Endothelial cell of umbilical vein (primary cell): ENCODE measurements at regions not wholly inside any gene's neighbourhood (a gene's known extent, or its start where the extent isn't known, plus 50 kb on each side); places are given as distances from the start of the nearest gene placed in this dataset.
A peak's percentile ranks its signal among the peaks of the same experiment; 100 is the strongest.

Experiments
- BruUV-seq: library from RNA; stranded (reverse); fragments of 400-500 nt; replicated peaks from 2 replicates; lab custom pipeline; 2021; lab: Mats Ljungman, UMichigan
- CTCF ChIA-PET: fragments of 300-600, 350-600 bp; sonication (Branson Sonifier 250); formaldehyde crosslinking; loops from one replicate; lab custom pipeline; 2021; ENCODE audit warnings: antibody characterized with exemption, inconsistent platforms; lab: Charles Lee
- POLR2A ChIA-PET: fragments of 300-600, 350-600 bp; sonication (Branson Sonifier 250); formaldehyde crosslinking; loops from one replicate; lab custom pipeline; 2021; ENCODE audit warnings: antibody characterized with exemption, inconsistent platforms; lab: Charles Lee
- DNase-seq: peaks from one replicate; pipeline ENCODE4 v3.0.0-alpha.2; 2011; ENCODE audit warnings: low read depth, low spot score
- FAIRE-seq: peaks from 2 replicates; lab custom pipeline; 2011; peaks lifted over from hg19 to GRCh38; lab: Jason Lieb, UNC
- H2AFZ ChIP-seq: 2 replicates; pipeline ENCODE4 v1.6.0; 2012; ENCODE audit warnings: low read depth, low read length, control low read depth, inconsistent platforms
- H3K27ac ChIP-seq: 2 replicates; pipeline ENCODE4 v1.5.1; 2011; ENCODE audit warnings: low read depth, mild to moderate bottlenecking, control low read depth, low read length, moderate library complexity; ENCODE audit not compliant: insufficient read depth
- H3K27me3 ChIP-seq, 2 experiments: 2 replicates each; pipeline versions ENCODE4 v1.6.0 to v1.6.1; 2011; ENCODE audit warnings: low read length in 2 of 2, mixed read lengths in 1 of 2; ENCODE audit not compliant: control insufficient read depth in 2 of 2, insufficient read depth in 2 of 2
- H3K36me3 ChIP-seq, 2 experiments: 2 replicates in 1 of 2; 3 replicates in 1 of 2; pipeline ENCODE4 v1.5.1; 2011; ENCODE audit warnings: low read length in 2 of 2, mild to moderate bottlenecking in 1 of 2, moderate library complexity in 1 of 2; ENCODE audit not compliant: control insufficient read depth in 2 of 2, insufficient read depth in 2 of 2; ENCODE audit errors: extremely low read depth in 1 of 2
- H3K4me1 ChIP-seq: 3 replicates; pipeline ENCODE4 v1.5.1; 2011; ENCODE audit warnings: mild to moderate bottlenecking, low read length; ENCODE audit not compliant: control insufficient read depth, insufficient read depth; ENCODE audit errors: extremely low read depth
- H3K4me2 ChIP-seq: 2 replicates; pipeline ENCODE4 v1.6.1; 2011; ENCODE audit warnings: low read length, control low read depth, mixed read lengths; ENCODE audit not compliant: insufficient read depth
- H3K4me3 ChIP-seq, 3 experiments: fragments of 200-600 bp in 1 of 3; sonication (generic), shearing (Covaris generic) in 1 of 3; replicated peaks in 1 of 3; 2 replicates each; pipeline ENCODE4 v1.5.1; 2011 to 2016; ENCODE audit warnings: control low read depth in 3 of 3, low read length in 3 of 3, mild to moderate bottlenecking in 2 of 3, inconsistent platforms in 1 of 3, low read depth in 1 of 3, moderate library complexity in 1 of 3; ENCODE audit not compliant: insufficient read depth in 1 of 3
- H3K79me2 ChIP-seq: 2 replicates; pipeline ENCODE4 v1.6.0; 2012; ENCODE audit warnings: low read length, inconsistent platforms; ENCODE audit not compliant: control insufficient read depth, insufficient read depth
- H3K9ac ChIP-seq: replicated peaks from 2 replicates; pipeline ENCODE3; 2011; ENCODE audit warnings: low read length, control low read depth; ENCODE audit not compliant: insufficient read depth; ENCODE audit errors: extremely low read depth
- H3K9me1 ChIP-seq: replicated peaks from 3 replicates; pipeline ENCODE4 v1.6.0; 2011; ENCODE audit warnings: mild to moderate bottlenecking, low read length; ENCODE audit not compliant: control insufficient read depth, insufficient read depth; ENCODE audit errors: extremely low read depth
- H3K9me3 ChIP-seq: replicated peaks from 2 replicates; pipeline ENCODE4 v1.5.1; 2012; ENCODE audit warnings: low read length, inconsistent platforms; ENCODE audit not compliant: control insufficient read depth, insufficient read depth
- H4K20me1 ChIP-seq: replicated peaks from 2 replicates; pipeline ENCODE3; 2011; ENCODE audit warnings: mild to moderate bottlenecking, low read length; ENCODE audit not compliant: control insufficient read depth, insufficient read depth; ENCODE audit errors: extremely low read depth
- EZH2 ChIP-seq: IDR thresholded peaks from 2 replicates; pipeline ENCODE4 v1.6.1; 2012; ENCODE audit warnings: borderline replicate concordance, low read depth, mild to moderate bottlenecking, moderate library complexity, low read length, inconsistent platforms; ENCODE audit not compliant: severe bottlenecking
- FOS ChIP-seq: IDR thresholded peaks from 2 replicates; pipeline ENCODE4 v1.6.1; 2011; ENCODE audit warnings: mild to moderate bottlenecking, low read length, moderate library complexity, borderline replicate concordance; ENCODE audit not compliant: insufficient read depth
- GATA2 ChIP-seq: IDR thresholded peaks from 2 replicates; pipeline ENCODE4 v1.7.0; 2011; ENCODE audit warnings: low read depth, mild to moderate bottlenecking, moderate library complexity, mixed read lengths, low read length; ENCODE audit not compliant: insufficient read length, insufficient read depth
- JUN ChIP-seq: IDR thresholded peaks from 2 replicates; pipeline ENCODE4 v1.6.1; 2011; ENCODE audit warnings: borderline replicate concordance, low read depth; ENCODE audit not compliant: insufficient read length, insufficient read depth
- MYC ChIP-seq: IDR thresholded peaks from one replicate; pipeline ENCODE4 v1.6.1; 2011; ENCODE audit warnings: mild to moderate bottlenecking, low read depth, low read length
- POLR2A ChIP-seq: IDR thresholded peaks from 2 replicates; pipeline ENCODE4 v1.6.1; 2012; ENCODE audit warnings: low read depth, mild to moderate bottlenecking, control low read depth, low read length
- POLR2AphosphoS5 ChIP-seq: IDR thresholded peaks from 2 replicates; pipeline ENCODE4 v1.6.1; 2012; ENCODE audit warnings: low read depth, mild to moderate bottlenecking, control low read depth, low read length, moderate library complexity; ENCODE audit not compliant: insufficient read depth
- dilution Hi-C: fragments of 300-500 bp; cut with MboI; formaldehyde crosslinking; loops from one replicate; pipeline ENCODE4 v1.15.0; 2019; ENCODE audit warnings: low sequenced_read_pairs; ENCODE audit not compliant: extremely low pct_ligation_motif_present
- intact Hi-C: fragments of 100-400 bp; cut with micrococcal nuclease; formaldehyde crosslinking; loops from one replicate; pipeline ENCODE4 v1.10.0; 2022
- TF ChIP-seq, protein P1 (sequence below), 2 donors: IDR thresholded peaks; 1 replicate in 1 of 2; 2 replicates in 1 of 2; pipeline ENCODE4 v1.5.1; 2011; ENCODE audit warnings: low read length in 2 of 2, mild to moderate bottlenecking in 2 of 2, moderate library complexity in 2 of 2, control low read depth in 1 of 2, inconsistent platforms in 1 of 2, low read depth in 1 of 2; ENCODE audit not compliant: insufficient read depth in 1 of 2; ENCODE audit errors: extremely low read depth in 1 of 2
- TF ChIP-seq, protein P2 (sequence below): IDR thresholded peaks from 2 replicates; pipeline ENCODE4 v1.6.1; 2011; ENCODE audit not compliant: insufficient read depth, insufficient read length

DNA sequence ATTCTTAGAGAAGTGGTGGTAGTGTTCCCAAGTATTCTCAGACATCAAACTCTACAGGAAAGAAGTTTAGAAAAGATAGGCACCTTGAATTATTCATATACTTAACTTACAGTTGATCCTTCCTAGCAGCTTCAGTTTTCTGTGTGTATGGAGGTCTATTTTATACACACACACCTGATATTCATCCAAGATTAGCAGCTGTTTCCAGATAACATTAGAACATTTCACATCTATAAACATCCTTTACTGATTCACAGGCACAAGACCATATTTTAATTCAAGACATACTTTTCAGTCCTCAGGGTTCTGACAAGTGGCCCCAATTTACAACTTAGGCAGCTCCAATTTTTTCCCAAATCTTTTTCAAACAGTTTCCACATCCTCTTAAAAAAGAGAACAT lies 287.8 kb upstream of the USP25 start:
- H3K79me2 ChIP-seq: no peaks in the 10 kb centered on the region
- no peaks in the 10 kb centered on the region for H4K20me1 ChIP-seq
- FAIRE-seq: no peak
- H3K36me3 ChIP-seq: no peaks in the 10 kb centered on the region
- POLR2A ChIA-PET: no interaction called here
- no peak overlapping the region for H3K4me2 ChIP-seq
- TF ChIP-seq POLR2AphosphoS5: no peak
- TF ChIP-seq EZH2: no peak
- TF ChIP-seq JUN: no peak
- no peak for TF ChIP-seq MYC
- TF ChIP-seq, protein P1, sequence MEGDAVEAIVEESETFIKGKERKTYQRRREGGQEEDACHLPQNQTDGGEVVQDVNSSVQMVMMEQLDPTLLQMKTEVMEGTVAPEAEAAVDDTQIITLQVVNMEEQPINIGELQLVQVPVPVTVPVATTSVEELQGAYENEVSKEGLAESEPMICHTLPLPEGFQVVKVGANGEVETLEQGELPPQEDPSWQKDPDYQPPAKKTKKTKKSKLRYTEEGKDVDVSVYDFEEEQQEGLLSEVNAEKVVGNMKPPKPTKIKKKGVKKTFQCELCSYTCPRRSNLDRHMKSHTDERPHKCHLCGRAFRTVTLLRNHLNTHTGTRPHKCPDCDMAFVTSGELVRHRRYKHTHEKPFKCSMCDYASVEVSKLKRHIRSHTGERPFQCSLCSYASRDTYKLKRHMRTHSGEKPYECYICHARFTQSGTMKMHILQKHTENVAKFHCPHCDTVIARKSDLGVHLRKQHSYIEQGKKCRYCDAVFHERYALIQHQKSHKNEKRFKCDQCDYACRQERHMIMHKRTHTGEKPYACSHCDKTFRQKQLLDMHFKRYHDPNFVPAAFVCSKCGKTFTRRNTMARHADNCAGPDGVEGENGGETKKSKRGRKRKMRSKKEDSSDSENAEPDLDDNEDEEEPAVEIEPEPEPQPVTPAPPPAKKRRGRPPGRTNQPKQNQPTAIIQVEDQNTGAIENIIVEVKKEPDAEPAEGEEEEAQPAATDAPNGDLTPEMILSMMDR (IDR thresholded peaks at IDR 0.05; ENCODE audit: extremely low read depth in 1 of 2, insufficient read depth in 1 of 2, low read depth in 1 of 2, low read length in 2 of 2): no peak
- no peak for TF ChIP-seq POLR2A
- no peak for TF ChIP-seq GATA2
- TF ChIP-seq, protein P2, sequence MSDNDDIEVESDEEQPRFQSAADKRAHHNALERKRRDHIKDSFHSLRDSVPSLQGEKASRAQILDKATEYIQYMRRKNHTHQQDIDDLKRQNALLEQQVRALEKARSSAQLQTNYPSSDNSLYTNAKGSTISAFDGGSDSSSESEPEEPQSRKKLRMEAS: no peak
- TF ChIP-seq FOS: no peak
- H3K27me3 ChIP-seq: no peaks in the 10 kb centered on the region
- H2AFZ ChIP-seq: no peak overlapping the region
- H3K9me3 ChIP-seq: no peaks in the 10 kb centered on the region
- no TSS peak for BruUV-seq
- no peak overlapping the region for H3K4me3 ChIP-seq
- H3K9ac ChIP-seq: no peak overlapping the region
- CTCF ChIA-PET: interaction anchor here (0.7 to 1.9 kb wide), 2 partner anchors 9 to 14 kb away, joined by 3 to 6 read pairs; no protein-coding TSS in a partner anchor
- intact Hi-C loops (no loop called here), dilution Hi-C loops (no loop called here)
- H3K9me1 ChIP-seq: no peaks in the 10 kb centered on the region
- DNase-seq: peak; percentile 23
- no peak overlapping the region for H3K27ac ChIP-seq
- no peaks in the 10 kb centered on the region for H3K4me1 ChIP-seq
